ENCODE measurements at regions not wholly inside any gene's neighbourhood (a gene's known extent, or its start where the extent isn't known, plus 50 kb on each side); places are given as distances from the start of the nearest gene placed in this dataset.

DNA sequence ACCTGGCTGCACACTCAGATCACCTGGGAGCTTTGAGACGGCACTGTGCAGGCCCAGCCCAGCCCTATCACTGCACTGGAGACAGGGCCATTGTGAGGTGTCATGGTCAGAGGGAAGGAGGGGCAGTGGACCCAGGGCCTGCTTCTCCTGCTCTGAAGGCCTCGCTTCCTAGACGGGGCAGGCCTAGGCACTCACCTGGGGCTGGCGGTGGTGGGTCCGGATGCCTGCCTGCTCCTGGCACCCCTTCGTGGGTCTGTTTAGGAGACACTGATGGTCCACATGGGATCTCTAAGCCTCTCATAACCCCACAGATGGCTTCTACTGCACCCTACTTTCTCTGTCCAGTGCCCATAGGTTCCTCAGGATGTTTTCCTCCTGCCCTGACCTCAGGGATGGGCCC lies 230.9 kb downstream of the MATN1 start:
- no peak overlapping the region for H3K4me3 ChIP-seq
- no peaks in the 10 kb centered on the region for H3K27me3 ChIP-seq
- DNase-seq (ENCODE audit: low spot score in 2 of 2) = no peak
- no peaks in the 10 kb centered on the region for H3K4me1 ChIP-seq
- H3K36me3 ChIP-seq = no peaks in the 10 kb centered on the region
- intact Hi-C loops (cut with DNase I; ENCODE audit: low total_unique reads) = no loop called here
- no peak overlapping the region for H3K27ac ChIP-seq
- TF ChIP-seq, protein P1, sequence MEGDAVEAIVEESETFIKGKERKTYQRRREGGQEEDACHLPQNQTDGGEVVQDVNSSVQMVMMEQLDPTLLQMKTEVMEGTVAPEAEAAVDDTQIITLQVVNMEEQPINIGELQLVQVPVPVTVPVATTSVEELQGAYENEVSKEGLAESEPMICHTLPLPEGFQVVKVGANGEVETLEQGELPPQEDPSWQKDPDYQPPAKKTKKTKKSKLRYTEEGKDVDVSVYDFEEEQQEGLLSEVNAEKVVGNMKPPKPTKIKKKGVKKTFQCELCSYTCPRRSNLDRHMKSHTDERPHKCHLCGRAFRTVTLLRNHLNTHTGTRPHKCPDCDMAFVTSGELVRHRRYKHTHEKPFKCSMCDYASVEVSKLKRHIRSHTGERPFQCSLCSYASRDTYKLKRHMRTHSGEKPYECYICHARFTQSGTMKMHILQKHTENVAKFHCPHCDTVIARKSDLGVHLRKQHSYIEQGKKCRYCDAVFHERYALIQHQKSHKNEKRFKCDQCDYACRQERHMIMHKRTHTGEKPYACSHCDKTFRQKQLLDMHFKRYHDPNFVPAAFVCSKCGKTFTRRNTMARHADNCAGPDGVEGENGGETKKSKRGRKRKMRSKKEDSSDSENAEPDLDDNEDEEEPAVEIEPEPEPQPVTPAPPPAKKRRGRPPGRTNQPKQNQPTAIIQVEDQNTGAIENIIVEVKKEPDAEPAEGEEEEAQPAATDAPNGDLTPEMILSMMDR (IDR thresholded peaks at IDR 0.05) = no peak
- TF ChIP-seq POLR2AphosphoS5 (IDR thresholded peaks at IDR 0.05) = no peak
- no peak for TF ChIP-seq POLR2A (IDR thresholded peaks at IDR 0.05)
- peaks cover 0 to 4% of the 10 kb centered on the region in 2 donors for H3K9me3 ChIP-seq

DNA sequence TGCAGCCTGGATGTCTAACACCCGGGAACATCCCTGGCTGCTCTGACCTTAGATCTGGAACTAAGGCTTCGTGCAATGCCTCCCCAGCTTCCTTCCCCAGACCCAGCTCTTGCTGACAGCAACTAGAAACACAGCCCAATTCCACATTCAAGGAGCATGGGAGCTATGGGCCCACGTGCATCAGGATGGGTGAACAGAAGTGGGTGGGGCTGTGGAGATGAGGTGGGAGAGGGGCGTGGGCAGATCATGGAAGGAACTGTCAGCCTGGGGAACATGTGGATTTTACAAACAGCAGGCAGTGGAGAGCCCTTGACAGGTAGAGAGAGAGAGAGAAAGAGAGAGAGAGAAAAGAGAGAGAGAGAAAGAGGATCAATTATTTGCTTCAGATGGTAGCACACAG lies 231.6 kb downstream of the MATN1 start:
- intact Hi-C loops (cut with DNase I; ENCODE audit: low total_unique reads) = no loop called here
- TF ChIP-seq POLR2AphosphoS5 (IDR thresholded peaks at IDR 0.05) (no peak), POLR2A (IDR thresholded peaks at IDR 0.05) (no peak)

GRCh38 chr1:30490554-30491053 lies 232.8 kb downstream of the MATN1 start:
- Histone ChIP-seq H3K4me1 (no peaks in the 10 kb centered on the region), H3K27me3 (no peaks in the 10 kb centered on the region), H3K4me3 (no peak overlapping the region), H3K36me3 (no peaks in the 10 kb centered on the region), H3K9me3 (peaks cover 0 to 4% of the 10 kb centered on the region in 2 donors), H3K27ac (no peak overlapping the region)
- TF ChIP-seq POLR2A (IDR thresholded peaks at IDR 0.05) = no peak
- TF ChIP-seq POLR2AphosphoS5 (IDR thresholded peaks at IDR 0.05) = no peak
- TF ChIP-seq, protein P1 (IDR thresholded peaks at IDR 0.05) = no peak
- intact Hi-C loops (cut with DNase I; ENCODE audit: low total_unique reads) = no loop called here
- no peak for DNase-seq (ENCODE audit: low spot score in 2 of 2)

More for the DNA sequence above, 231.6 kb downstream of the MATN1 start:
- Histone ChIP-seq H3K4me3 (no peak overlapping the region), H3K27ac (no peak overlapping the region), H3K27me3 (no peaks in the 10 kb centered on the region), H3K4me1 (no peaks in the 10 kb centered on the region), H3K36me3 (no peaks in the 10 kb centered on the region), H3K9me3 (peaks cover 0 to 4% of the 10 kb centered on the region in 2 donors)
- no peak for DNase-seq (ENCODE audit: low spot score in 2 of 2)

DNA sequence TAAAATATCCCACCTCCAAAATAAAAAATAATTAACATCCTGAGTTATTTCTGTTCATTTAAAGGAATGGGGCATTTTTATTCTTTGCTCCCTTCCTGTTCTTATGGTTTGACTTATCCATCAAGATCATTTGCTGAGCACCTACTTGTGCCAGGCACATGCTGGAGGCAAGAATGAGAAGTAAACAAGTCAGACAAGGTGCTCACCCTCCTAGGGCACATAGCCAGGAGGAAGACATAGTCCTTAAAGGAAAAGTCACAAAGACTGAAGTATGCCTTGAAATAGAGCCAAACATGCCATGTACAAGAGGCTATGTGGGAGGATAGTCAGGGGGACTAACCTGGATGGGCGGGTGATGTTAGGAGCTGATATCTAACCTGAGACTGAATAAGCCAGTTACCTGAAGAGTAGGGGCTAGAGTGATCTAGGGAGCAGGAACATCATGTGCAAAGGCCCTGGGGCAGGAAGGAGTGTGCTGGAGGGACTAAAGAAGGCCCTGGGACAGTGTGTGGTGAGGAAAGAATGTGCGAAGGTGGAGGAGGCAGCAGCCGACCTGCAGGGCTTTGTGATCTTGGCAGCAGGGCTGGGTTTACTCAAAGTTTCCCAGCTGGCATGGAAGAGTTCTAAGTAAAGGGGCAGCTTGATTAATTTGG lies 233.5 kb downstream of the MATN1 start:
- Histone ChIP-seq H3K4me1 (no peaks in the 10 kb centered on the region), H3K27ac (no peak overlapping the region), H3K36me3 (no peaks in the 10 kb centered on the region), H3K27me3 (no peaks in the 10 kb centered on the region), H3K9me3 (peaks cover 0 to 4% of the 10 kb centered on the region in 2 donors), H3K4me3 (no peak overlapping the region)
- no peak for DNase-seq (ENCODE audit: low spot score in 2 of 2)
- no peak for TF ChIP-seq POLR2A (IDR thresholded peaks at IDR 0.05)
- no peak for TF ChIP-seq POLR2AphosphoS5 (IDR thresholded peaks at IDR 0.05)
- TF ChIP-seq, protein P1 (IDR thresholded peaks at IDR 0.05) = no peak
- intact Hi-C loops (cut with DNase I; ENCODE audit: low total_unique reads) = loop anchor here (5.0 kb wide), 1 partner anchor 1068 kb away; no protein-coding TSS in a partner anchor

- Histone ChIP-seq H3K4me3 (no peak overlapping the region), H3K27ac (no peak overlapping the region), H3K4me1 (no peaks in the 10 kb centered on the region), H3K9me3 (peaks cover 0 to 2% of the 10 kb centered on the region in 2 donors), H3K27me3 (peaks cover 0 to 5% of the 10 kb centered on the region in 2 donors), H3K36me3 (no peaks in the 10 kb centered on the region)
- no peak for DNase-seq (ENCODE audit: low spot score in 2 of 2)
- TF ChIP-seq, protein P1 (IDR thresholded peaks at IDR 0.05) = no peak
- TF ChIP-seq POLR2AphosphoS5 (IDR thresholded peaks at IDR 0.05) (no peak), POLR2A (IDR thresholded peaks at IDR 0.05) (no peak)
- intact Hi-C loops (cut with DNase I; ENCODE audit: low total_unique reads) = loop anchor here (5.0 kb wide), 1 partner anchor 1066 kb away; no protein-coding TSS in a partner anchor
Observed at GRCh38 chr1:30488324-30488913, 235.0 kb downstream of the MATN1 start.
